ENCODE measurements at regions not wholly inside any gene's neighbourhood (a gene's known extent, or its start where the extent isn't known, plus 50 kb on each side); places are given as distances from the start of the nearest gene placed in this dataset.

- H3K4me1 ChIP-seq (ENCODE audit: control insufficient read depth in 2 of 2, insufficient read depth in 2 of 2, low read length in 2 of 2): no peaks in the 10 kb centered on the region
- H3K27ac ChIP-seq (ENCODE audit: low read depth in 2 of 2, low read length in 2 of 2): no peak overlapping the region
- no peaks in the 10 kb centered on the region for H3K27me3 ChIP-seq (ENCODE audit: control insufficient read depth in 2 of 2, insufficient read depth in 2 of 2, low read length in 2 of 2)
- H3K36me3 ChIP-seq (ENCODE audit: control insufficient read depth in 2 of 2, insufficient read depth in 2 of 2, low read length in 2 of 2): no peaks in the 10 kb centered on the region
- H3K4me3 ChIP-seq (ENCODE audit: low read length in 2 of 2): no peak overlapping the region
- no peaks in the 10 kb centered on the region for H3K9me3 ChIP-seq (ENCODE audit: control insufficient read depth in 2 of 2, low read length in 2 of 2)
- no peak overlapping the region for H3K9ac ChIP-seq (ENCODE audit: low read depth in 1 of 2, low read length in 2 of 2)
These were observed 613.6 kb upstream of the USP15 start for GRCh38 chr12:61646639-61647038.

DNA sequence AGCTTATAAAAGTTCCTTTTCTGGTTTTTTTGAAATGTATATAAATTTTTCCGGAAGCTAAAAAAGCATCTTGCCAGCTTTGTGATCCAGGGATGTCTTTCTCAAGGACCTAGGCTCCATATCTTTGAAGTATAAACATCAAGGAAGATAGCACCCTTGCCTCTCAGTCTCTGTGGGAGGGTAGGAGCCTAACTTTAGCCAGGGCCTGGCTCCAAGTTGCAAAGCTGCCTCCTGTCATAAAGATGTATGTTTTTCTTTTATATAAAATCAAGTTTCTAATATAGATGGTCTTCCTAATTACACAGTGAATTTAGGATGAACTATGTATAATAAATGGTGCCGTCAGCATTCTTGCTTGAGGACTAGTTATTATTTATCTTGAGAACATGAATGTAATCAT, 612.6 kb upstream of the USP15 start:
- Histone ChIP-seq H3K4me1 (ENCODE audit: control insufficient read depth in 2 of 2, insufficient read depth in 2 of 2, low read length in 2 of 2) (no peaks in the 10 kb centered on the region), H3K4me3 (ENCODE audit: low read length in 2 of 2) (no peak overlapping the region), H3K27me3 (ENCODE audit: control insufficient read depth in 2 of 2, insufficient read depth in 2 of 2, low read length in 2 of 2) (no peaks in the 10 kb centered on the region), H3K36me3 (ENCODE audit: control insufficient read depth in 2 of 2, insufficient read depth in 2 of 2, low read length in 2 of 2) (no peaks in the 10 kb centered on the region), H3K9ac (ENCODE audit: low read depth in 1 of 2, low read length in 2 of 2) (no peak overlapping the region), H3K27ac (ENCODE audit: low read depth in 2 of 2, low read length in 2 of 2) (no peak overlapping the region), H3K9me3 (ENCODE audit: control insufficient read depth in 2 of 2, low read length in 2 of 2) (peaks cover 0 to 2% of the 10 kb centered on the region in 2 donors)

GRCh38 chr12:61652265-61652664, 607.9 kb upstream of the USP15 start:
- Histone ChIP-seq H3K36me3 (ENCODE audit: control insufficient read depth in 2 of 2, insufficient read depth in 2 of 2, low read length in 2 of 2) (no peaks in the 10 kb centered on the region), H3K27ac (ENCODE audit: low read depth in 2 of 2, low read length in 2 of 2) (no peak overlapping the region), H3K27me3 (ENCODE audit: control insufficient read depth in 2 of 2, insufficient read depth in 2 of 2, low read length in 2 of 2) (no peaks in the 10 kb centered on the region), H3K4me3 (ENCODE audit: low read length in 2 of 2) (no peak overlapping the region), H3K4me1 (ENCODE audit: control insufficient read depth in 2 of 2, insufficient read depth in 2 of 2, low read length in 2 of 2) (no peaks in the 10 kb centered on the region), H3K9ac (ENCODE audit: low read depth in 1 of 2, low read length in 2 of 2) (no peak overlapping the region), H3K9me3 (ENCODE audit: control insufficient read depth in 2 of 2, low read length in 2 of 2) (peaks cover 0 to 2% of the 10 kb centered on the region in 2 donors)

DNA sequence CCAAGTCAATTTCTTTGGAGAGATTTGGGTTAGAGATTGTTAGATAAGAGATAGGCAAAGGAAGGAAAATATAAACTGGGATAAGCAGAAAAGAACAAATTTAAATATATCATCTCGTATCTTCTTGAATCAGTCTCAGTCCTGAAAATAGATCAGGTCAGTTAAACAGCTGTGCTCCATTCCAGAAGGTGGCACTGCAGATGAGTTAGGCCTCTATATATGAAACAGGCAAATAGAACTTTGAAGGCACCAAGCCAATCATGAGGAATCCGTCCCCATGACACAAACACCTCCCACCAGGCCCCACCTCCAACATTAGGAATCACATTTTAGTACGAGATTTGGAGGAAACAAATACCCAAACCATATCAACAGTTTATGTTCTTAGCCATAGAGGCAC, 605.5 kb upstream of the USP15 start:
- Histone ChIP-seq H3K36me3 (ENCODE audit: control insufficient read depth in 2 of 2, insufficient read depth in 2 of 2, low read length in 2 of 2) (no peaks in the 10 kb centered on the region), H3K27ac (ENCODE audit: low read depth in 2 of 2, low read length in 2 of 2) (no peak overlapping the region), H3K9me3 (ENCODE audit: control insufficient read depth in 2 of 2, low read length in 2 of 2) (peaks cover 0 to 2% of the 10 kb centered on the region in 2 donors), H3K4me1 (ENCODE audit: control insufficient read depth in 2 of 2, insufficient read depth in 2 of 2, low read length in 2 of 2) (no peaks in the 10 kb centered on the region), H3K27me3 (ENCODE audit: control insufficient read depth in 2 of 2, insufficient read depth in 2 of 2, low read length in 2 of 2) (no peaks in the 10 kb centered on the region), H3K9ac (ENCODE audit: low read depth in 1 of 2, low read length in 2 of 2) (no peak overlapping the region), H3K4me3 (ENCODE audit: low read length in 2 of 2) (no peak overlapping the region)

GRCh38 chr12:61655241-61655640, 605.0 kb upstream of the USP15 start:
- Histone ChIP-seq H3K9ac (ENCODE audit: low read depth in 1 of 2, low read length in 2 of 2) (no peak overlapping the region), H3K36me3 (ENCODE audit: control insufficient read depth in 2 of 2, insufficient read depth in 2 of 2, low read length in 2 of 2) (no peaks in the 10 kb centered on the region), H3K4me3 (ENCODE audit: low read length in 2 of 2) (no peak overlapping the region), H3K27me3 (ENCODE audit: control insufficient read depth in 2 of 2, insufficient read depth in 2 of 2, low read length in 2 of 2) (no peaks in the 10 kb centered on the region), H3K27ac (ENCODE audit: low read depth in 2 of 2, low read length in 2 of 2) (no peak overlapping the region), H3K4me1 (ENCODE audit: control insufficient read depth in 2 of 2, insufficient read depth in 2 of 2, low read length in 2 of 2) (no peaks in the 10 kb centered on the region), H3K9me3 (ENCODE audit: control insufficient read depth in 2 of 2, low read length in 2 of 2) (peaks cover 0 to 2% of the 10 kb centered on the region in 2 donors)

GRCh38 chr12:61667676-61668075, 592.5 kb upstream of the USP15 start:
- Histone ChIP-seq H3K9ac (ENCODE audit: low read depth in 1 of 2, low read length in 2 of 2) (no peak overlapping the region), H3K27ac (ENCODE audit: low read depth in 2 of 2, low read length in 2 of 2) (no peak overlapping the region), H3K9me3 (ENCODE audit: control insufficient read depth in 2 of 2, low read length in 2 of 2) (peaks cover 0 to 8% of the 10 kb centered on the region in 2 donors), H3K27me3 (ENCODE audit: control insufficient read depth in 2 of 2, insufficient read depth in 2 of 2, low read length in 2 of 2) (no peaks in the 10 kb centered on the region), H3K4me1 (ENCODE audit: control insufficient read depth in 2 of 2, insufficient read depth in 2 of 2, low read length in 2 of 2) (no peaks in the 10 kb centered on the region), H3K36me3 (ENCODE audit: control insufficient read depth in 2 of 2, insufficient read depth in 2 of 2, low read length in 2 of 2) (no peaks in the 10 kb centered on the region), H3K4me3 (ENCODE audit: low read length in 2 of 2) (no peak overlapping the region)

GRCh38 chr12:61676520-61676919, 583.7 kb upstream of the USP15 start:
- Histone ChIP-seq H3K36me3 (ENCODE audit: control insufficient read depth in 2 of 2, insufficient read depth in 2 of 2, low read length in 2 of 2) (no peaks in the 10 kb centered on the region), H3K4me3 (ENCODE audit: low read length in 2 of 2) (no peak overlapping the region), H3K9ac (ENCODE audit: low read depth in 1 of 2, low read length in 2 of 2) (no peak overlapping the region), H3K4me1 (ENCODE audit: control insufficient read depth in 2 of 2, insufficient read depth in 2 of 2, low read length in 2 of 2) (no peaks in the 10 kb centered on the region), H3K9me3 (ENCODE audit: control insufficient read depth in 2 of 2, low read length in 2 of 2) (peaks cover 0 to 5% of the 10 kb centered on the region in 2 donors), H3K27me3 (ENCODE audit: control insufficient read depth in 2 of 2, insufficient read depth in 2 of 2, low read length in 2 of 2) (no peaks in the 10 kb centered on the region), H3K27ac (ENCODE audit: low read depth in 2 of 2, low read length in 2 of 2) (no peak overlapping the region)

- H3K27ac ChIP-seq (ENCODE audit: low read depth in 2 of 2, low read length in 2 of 2): no peak overlapping the region
- H3K27me3 ChIP-seq (ENCODE audit: control insufficient read depth in 2 of 2, insufficient read depth in 2 of 2, low read length in 2 of 2): no peaks in the 10 kb centered on the region
- H3K36me3 ChIP-seq (ENCODE audit: control insufficient read depth in 2 of 2, insufficient read depth in 2 of 2, low read length in 2 of 2): no peaks in the 10 kb centered on the region
- H3K9me3 ChIP-seq (ENCODE audit: control insufficient read depth in 2 of 2, low read length in 2 of 2): no peaks in the 10 kb centered on the region
- H3K9ac ChIP-seq (ENCODE audit: low read depth in 1 of 2, low read length in 2 of 2): no peak overlapping the region
- no peak overlapping the region for H3K4me3 ChIP-seq (ENCODE audit: low read length in 2 of 2)
- H3K4me1 ChIP-seq (ENCODE audit: control insufficient read depth in 2 of 2, insufficient read depth in 2 of 2, low read length in 2 of 2): no peaks in the 10 kb centered on the region
These were observed 572.8 kb upstream of the USP15 start for GRCh38 chr12:61687407-61687806.

- Histone ChIP-seq H3K4me3 (ENCODE audit: low read length in 2 of 2) (no peak overlapping the region), H3K4me1 (ENCODE audit: control insufficient read depth in 2 of 2, insufficient read depth in 2 of 2, low read length in 2 of 2) (no peaks in the 10 kb centered on the region), H3K9me3 (ENCODE audit: control insufficient read depth in 2 of 2, low read length in 2 of 2) (peaks cover 0 to 6% of the 10 kb centered on the region in 2 donors), H3K27ac (ENCODE audit: low read depth in 2 of 2, low read length in 2 of 2) (no peak overlapping the region), H3K36me3 (ENCODE audit: control insufficient read depth in 2 of 2, insufficient read depth in 2 of 2, low read length in 2 of 2) (no peaks in the 10 kb centered on the region), H3K27me3 (ENCODE audit: control insufficient read depth in 2 of 2, insufficient read depth in 2 of 2, low read length in 2 of 2) (no peaks in the 10 kb centered on the region), H3K9ac (ENCODE audit: low read depth in 1 of 2, low read length in 2 of 2) (no peak overlapping the region)
These were observed 566.0 kb upstream of the USP15 start for GRCh38 chr12:61694214-61694613.

GRCh38 chr12:61701471-61701870, 558.7 kb upstream of the USP15 start:
- H3K4me3 ChIP-seq (ENCODE audit: low read length in 2 of 2): no peak overlapping the region
- peaks cover 0 to 8% of the 10 kb centered on the region in 2 donors for H3K9me3 ChIP-seq (ENCODE audit: control insufficient read depth in 2 of 2, low read length in 2 of 2)
- no peak overlapping the region for H3K27ac ChIP-seq (ENCODE audit: low read depth in 2 of 2, low read length in 2 of 2)
- H3K9ac ChIP-seq (ENCODE audit: low read depth in 1 of 2, low read length in 2 of 2): no peak overlapping the region
- no peaks in the 10 kb centered on the region for H3K4me1 ChIP-seq (ENCODE audit: control insufficient read depth in 2 of 2, insufficient read depth in 2 of 2, low read length in 2 of 2)
- H3K27me3 ChIP-seq (ENCODE audit: control insufficient read depth in 2 of 2, insufficient read depth in 2 of 2, low read length in 2 of 2): no peaks in the 10 kb centered on the region
- H3K36me3 ChIP-seq (ENCODE audit: control insufficient read depth in 2 of 2, insufficient read depth in 2 of 2, low read length in 2 of 2): no peaks in the 10 kb centered on the region

- H3K27ac ChIP-seq (ENCODE audit: low read depth in 2 of 2, low read length in 2 of 2): no peak overlapping the region
- no peaks in the 10 kb centered on the region for H3K27me3 ChIP-seq (ENCODE audit: control insufficient read depth in 2 of 2, insufficient read depth in 2 of 2, low read length in 2 of 2)
- H3K36me3 ChIP-seq (ENCODE audit: control insufficient read depth in 2 of 2, insufficient read depth in 2 of 2, low read length in 2 of 2): no peaks in the 10 kb centered on the region
- H3K9ac ChIP-seq (ENCODE audit: low read depth in 1 of 2, low read length in 2 of 2): no peak overlapping the region
- H3K4me1 ChIP-seq (ENCODE audit: control insufficient read depth in 2 of 2, insufficient read depth in 2 of 2, low read length in 2 of 2): no peaks in the 10 kb centered on the region
- no peaks in the 10 kb centered on the region for H3K9me3 ChIP-seq (ENCODE audit: control insufficient read depth in 2 of 2, low read length in 2 of 2)
- H3K4me3 ChIP-seq (ENCODE audit: low read length in 2 of 2): no peak overlapping the region
These were observed 553.4 kb upstream of the USP15 start for GRCh38 chr12:61706783-61707182.
